ENCODE measurements at regions not wholly inside any gene's neighbourhood (a gene's known extent, or its start where the extent isn't known, plus 50 kb on each side); places are given as distances from the start of the nearest gene placed in this dataset.
"Not testable (repeated sequence)": the region's sequence is repeated elsewhere in the genome, so short reads cannot be mapped to it uniquely, and the experiment has no call there.

- Histone ChIP-seq H3K9me3 (ENCODE audit: control insufficient read depth, insufficient read depth, low read length) (no peaks in the 10 kb centered on the region), H3K36me3 (ENCODE audit: insufficient read depth, low read length) (no peaks in the 10 kb centered on the region), H3K9ac (ENCODE audit: low read depth, low read length) (no peak overlapping the region), H3K4me1 (ENCODE audit: insufficient read depth, low read length) (no peaks in the 10 kb centered on the region)
Measured at GRCh38 chr3:194955979-194956696, 270.5 kb downstream of the FAM43A start.

GRCh38 chr3:194956697-194957396 is 271.2 kb downstream of the FAM43A start:
- Histone ChIP-seq H3K36me3 (ENCODE audit: insufficient read depth, low read length) (no peaks in the 10 kb centered on the region), H3K9me3 (ENCODE audit: control insufficient read depth, insufficient read depth, low read length) (no peaks in the 10 kb centered on the region), H3K9ac (ENCODE audit: low read depth, low read length) (no peak overlapping the region), H3K4me1 (ENCODE audit: insufficient read depth, low read length) (no peaks in the 10 kb centered on the region)

GRCh38 chr3:194957743-194958240 is 272.1 kb downstream of the FAM43A start:
- Histone ChIP-seq H3K9me3 (ENCODE audit: control insufficient read depth, insufficient read depth, low read length) (no peaks in the 10 kb centered on the region), H3K9ac (ENCODE audit: low read depth, low read length) (no peak overlapping the region), H3K36me3 (ENCODE audit: insufficient read depth, low read length) (no peaks in the 10 kb centered on the region), H3K4me1 (ENCODE audit: insufficient read depth, low read length) (no peaks in the 10 kb centered on the region)

GRCh38 chr3:194959217-194959616 is 273.5 kb downstream of the FAM43A start:
- Histone ChIP-seq H3K9ac (ENCODE audit: low read depth, low read length) (no peak overlapping the region), H3K36me3 (ENCODE audit: insufficient read depth, low read length) (no peaks in the 10 kb centered on the region), H3K9me3 (ENCODE audit: control insufficient read depth, insufficient read depth, low read length) (no peaks in the 10 kb centered on the region), H3K4me1 (ENCODE audit: insufficient read depth, low read length) (no peaks in the 10 kb centered on the region)

DNA sequence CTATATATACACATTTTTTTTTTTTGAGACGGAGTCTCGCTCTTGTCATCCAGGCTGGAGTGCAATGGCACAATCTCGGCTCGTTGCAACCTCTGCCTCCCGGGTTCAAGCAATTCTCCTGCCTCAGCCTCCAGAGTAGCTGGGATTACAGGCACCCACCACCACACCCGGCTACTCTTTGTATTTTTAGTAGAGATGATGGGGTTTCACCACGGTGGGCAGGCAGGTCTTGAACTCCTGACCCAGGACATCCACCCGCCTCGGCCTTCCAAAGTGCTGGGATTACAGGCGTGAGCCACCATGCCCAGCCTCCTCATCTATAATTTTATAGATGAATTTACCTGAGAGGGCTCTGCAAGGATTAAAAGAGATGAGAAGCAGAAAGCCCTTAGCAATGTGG is 274.0 kb downstream of the FAM43A start:
- H3K36me3 ChIP-seq (ENCODE audit: insufficient read depth, low read length); H3K9ac ChIP-seq (ENCODE audit: low read depth, low read length); H3K9me3 ChIP-seq (ENCODE audit: control insufficient read depth, insufficient read depth, low read length); H3K4me1 ChIP-seq (ENCODE audit: insufficient read depth, low read length): not testable (repeated sequence)

GRCh38 chr3:194960446-194961032 is 274.9 kb downstream of the FAM43A start:
- Histone ChIP-seq H3K4me1 (ENCODE audit: insufficient read depth, low read length) (no peaks in the 10 kb centered on the region), H3K9ac (ENCODE audit: low read depth, low read length) (no peak overlapping the region), H3K9me3 (ENCODE audit: control insufficient read depth, insufficient read depth, low read length) (no peaks in the 10 kb centered on the region), H3K36me3 (ENCODE audit: insufficient read depth, low read length) (no peaks in the 10 kb centered on the region)

GRCh38 chr3:194961149-194961548 is 275.5 kb downstream of the FAM43A start:
- Histone ChIP-seq H3K9ac (ENCODE audit: low read depth, low read length) (no peak overlapping the region), H3K9me3 (ENCODE audit: control insufficient read depth, insufficient read depth, low read length) (no peaks in the 10 kb centered on the region), H3K4me1 (ENCODE audit: insufficient read depth, low read length) (no peaks in the 10 kb centered on the region), H3K36me3 (ENCODE audit: insufficient read depth, low read length) (no peaks in the 10 kb centered on the region)

DNA sequence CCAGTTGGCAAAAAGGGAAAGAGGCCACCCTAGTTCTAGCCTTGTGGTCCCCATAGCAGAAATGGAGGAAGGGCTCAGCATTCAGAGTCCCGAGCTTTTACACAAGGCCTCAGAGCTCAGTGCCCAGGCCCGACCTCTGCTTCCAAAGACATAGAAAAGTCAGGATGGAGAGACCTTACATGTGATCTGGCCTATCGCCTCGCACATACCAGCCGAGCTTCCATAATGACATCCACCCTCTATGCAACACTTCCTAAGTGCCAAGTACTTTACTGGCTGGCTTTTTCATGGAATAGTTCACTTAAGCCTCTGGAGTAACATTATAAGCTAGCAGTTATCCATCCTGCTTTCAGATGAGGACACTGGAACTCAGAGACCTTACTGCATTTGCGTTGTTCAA is 275.9 kb downstream of the FAM43A start:
- no peaks in the 10 kb centered on the region for H3K4me1 ChIP-seq (ENCODE audit: insufficient read depth, low read length)
- H3K36me3 ChIP-seq (ENCODE audit: insufficient read depth, low read length): no peaks in the 10 kb centered on the region
- no peak overlapping the region for H3K9ac ChIP-seq (ENCODE audit: low read depth, low read length)
- no peaks in the 10 kb centered on the region for H3K9me3 ChIP-seq (ENCODE audit: control insufficient read depth, insufficient read depth, low read length)

DNA sequence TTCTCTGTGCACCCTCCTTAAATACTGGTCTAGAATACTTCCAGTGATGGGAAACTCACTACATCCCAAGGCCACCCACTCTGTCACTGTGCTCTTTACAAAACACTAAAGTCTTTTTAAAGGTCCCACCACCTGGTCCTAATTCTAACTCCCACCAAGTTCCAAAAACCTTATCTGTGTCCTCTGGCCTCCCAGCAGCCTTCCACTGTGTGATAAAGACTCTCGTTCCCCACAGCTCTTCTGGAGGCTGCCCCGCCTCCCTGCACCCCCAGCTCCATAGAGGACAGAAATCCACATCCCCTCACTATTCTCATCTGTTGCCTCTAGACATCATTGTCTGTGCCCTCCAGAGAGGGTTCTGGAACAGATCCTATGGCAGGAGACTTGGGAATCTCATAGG is 276.4 kb downstream of the FAM43A start:
- Histone ChIP-seq H3K4me1 (ENCODE audit: insufficient read depth, low read length) (no peaks in the 10 kb centered on the region), H3K36me3 (ENCODE audit: insufficient read depth, low read length) (no peaks in the 10 kb centered on the region), H3K9ac (ENCODE audit: low read depth, low read length) (no peak overlapping the region), H3K9me3 (ENCODE audit: control insufficient read depth, insufficient read depth, low read length) (no peaks in the 10 kb centered on the region)

GRCh38 chr3:194964809-194965208 is 279.1 kb downstream of the FAM43A start:
- no peaks in the 10 kb centered on the region for H3K4me1 ChIP-seq (ENCODE audit: insufficient read depth, low read length)
- H3K36me3 ChIP-seq (ENCODE audit: insufficient read depth, low read length): no peaks in the 10 kb centered on the region
- no peaks in the 10 kb centered on the region for H3K9me3 ChIP-seq (ENCODE audit: control insufficient read depth, insufficient read depth, low read length)
- no peak overlapping the region for H3K9ac ChIP-seq (ENCODE audit: low read depth, low read length)

DNA sequence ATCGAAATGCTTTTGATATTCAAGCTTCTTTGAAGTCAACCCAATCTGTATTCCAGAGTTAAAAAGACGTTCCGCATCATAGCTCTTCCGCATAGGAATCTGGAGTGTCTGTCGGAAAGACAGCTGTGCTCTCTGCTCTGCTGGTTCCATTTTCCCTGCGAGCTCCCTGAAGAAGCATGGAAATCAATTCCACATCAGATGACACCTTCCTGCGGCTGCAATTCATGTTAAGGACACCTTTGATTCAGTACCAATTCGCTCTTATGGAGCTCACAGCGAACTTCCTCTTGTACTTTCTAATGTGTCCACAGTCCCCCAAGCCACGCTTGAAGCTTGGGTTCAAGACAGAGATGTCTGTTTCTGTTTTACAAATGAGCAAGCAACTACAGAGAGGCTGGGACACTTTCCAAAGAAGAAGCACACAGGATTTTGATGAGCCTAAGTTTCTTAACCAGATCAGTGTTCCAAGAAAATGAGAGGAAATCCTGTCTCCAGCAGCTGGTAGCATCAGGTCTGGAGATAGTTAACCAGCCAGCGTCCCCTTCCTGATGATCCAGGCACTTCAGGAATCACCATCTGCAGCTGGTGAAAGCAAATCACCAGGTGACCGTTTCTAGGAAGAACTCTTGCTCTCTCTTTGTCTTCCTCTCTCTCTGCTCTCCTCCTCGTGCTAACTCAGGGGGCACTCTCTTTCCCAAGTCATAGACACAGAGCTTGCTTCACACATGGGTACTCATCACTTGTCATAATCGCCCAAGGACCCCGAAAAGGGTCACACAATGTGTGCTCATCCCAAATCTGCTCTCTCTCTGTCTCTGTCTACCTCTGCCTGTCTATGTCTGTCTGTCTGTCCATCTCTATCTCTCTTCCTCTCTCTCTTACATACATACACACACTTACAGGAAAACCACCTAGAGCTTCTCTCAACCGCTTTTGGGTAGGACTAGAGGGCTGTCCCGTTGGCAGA is 281.8 kb downstream of the FAM43A start:
- Histone ChIP-seq H3K9me3 (ENCODE audit: control insufficient read depth, insufficient read depth, low read length) (no peaks in the 10 kb centered on the region), H3K4me1 (ENCODE audit: insufficient read depth, low read length) (no peaks in the 10 kb centered on the region), H3K36me3 (ENCODE audit: insufficient read depth, low read length) (no peaks in the 10 kb centered on the region)

GRCh38 chr3:194970066-194970465 is 284.4 kb downstream of the FAM43A start:
- Histone ChIP-seq H3K9me3 (ENCODE audit: control insufficient read depth, insufficient read depth, low read length) (no peaks in the 10 kb centered on the region), H3K36me3 (ENCODE audit: insufficient read depth, low read length) (no peaks in the 10 kb centered on the region), H3K4me1 (ENCODE audit: insufficient read depth, low read length) (no peaks in the 10 kb centered on the region), H3K9ac (ENCODE audit: low read depth, low read length) (no peak overlapping the region)

More for the DNA sequence above, 281.8 kb downstream of the FAM43A start:
- H3K9ac ChIP-seq (ENCODE audit: low read depth, low read length): no peak overlapping the region

DNA sequence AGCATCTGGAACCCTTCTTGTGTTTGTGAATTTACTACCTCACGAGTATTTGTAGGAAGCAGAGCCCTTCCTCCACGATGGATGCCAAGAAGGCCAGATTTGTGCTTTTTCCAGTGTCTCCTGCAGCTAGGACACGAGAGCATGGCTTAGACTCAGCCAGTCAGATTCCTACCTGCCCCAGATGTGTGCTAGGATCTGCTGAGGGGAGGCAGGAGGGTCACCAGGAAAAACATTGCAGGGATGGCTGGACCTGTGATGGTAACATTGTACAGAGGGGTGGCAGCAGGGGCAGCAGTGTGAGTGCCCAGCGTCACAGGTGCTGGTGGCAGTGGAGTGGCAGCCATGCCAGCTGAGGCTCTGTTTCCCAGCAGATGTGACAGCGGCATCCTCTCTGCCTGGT is 285.3 kb downstream of the FAM43A start:
- Histone ChIP-seq H3K4me1 (ENCODE audit: insufficient read depth, low read length) (no peaks in the 10 kb centered on the region), H3K36me3 (ENCODE audit: insufficient read depth, low read length) (no peaks in the 10 kb centered on the region), H3K9me3 (ENCODE audit: control insufficient read depth, insufficient read depth, low read length) (no peaks in the 10 kb centered on the region), H3K9ac (ENCODE audit: low read depth, low read length) (no peak overlapping the region)

- no peaks in the 10 kb centered on the region for H3K9me3 ChIP-seq (ENCODE audit: control insufficient read depth, insufficient read depth, low read length)
- H3K36me3 ChIP-seq (ENCODE audit: insufficient read depth, low read length): no peaks in the 10 kb centered on the region
- H3K4me1 ChIP-seq (ENCODE audit: insufficient read depth, low read length): no peaks in the 10 kb centered on the region
- H3K9ac ChIP-seq (ENCODE audit: low read depth, low read length): no peak overlapping the region
Measured at GRCh38 chr3:194971965-194972364, 286.3 kb downstream of the FAM43A start.
